Middle frontal gyrus (tissue), 1 donor: ENCODE measurements at regions not wholly inside any gene's neighbourhood (a gene's known extent, or its start where the extent isn't known, plus 50 kb on each side); places are given as distances from the start of the nearest gene placed in this dataset.

Experiments used
- DNase-seq: peaks from one replicate; pipeline ENCODE4 v3.0.0-alpha.2; 2015; ENCODE audit warnings: low spot score; ENCODE audit errors: extremely low spot score

DNA sequence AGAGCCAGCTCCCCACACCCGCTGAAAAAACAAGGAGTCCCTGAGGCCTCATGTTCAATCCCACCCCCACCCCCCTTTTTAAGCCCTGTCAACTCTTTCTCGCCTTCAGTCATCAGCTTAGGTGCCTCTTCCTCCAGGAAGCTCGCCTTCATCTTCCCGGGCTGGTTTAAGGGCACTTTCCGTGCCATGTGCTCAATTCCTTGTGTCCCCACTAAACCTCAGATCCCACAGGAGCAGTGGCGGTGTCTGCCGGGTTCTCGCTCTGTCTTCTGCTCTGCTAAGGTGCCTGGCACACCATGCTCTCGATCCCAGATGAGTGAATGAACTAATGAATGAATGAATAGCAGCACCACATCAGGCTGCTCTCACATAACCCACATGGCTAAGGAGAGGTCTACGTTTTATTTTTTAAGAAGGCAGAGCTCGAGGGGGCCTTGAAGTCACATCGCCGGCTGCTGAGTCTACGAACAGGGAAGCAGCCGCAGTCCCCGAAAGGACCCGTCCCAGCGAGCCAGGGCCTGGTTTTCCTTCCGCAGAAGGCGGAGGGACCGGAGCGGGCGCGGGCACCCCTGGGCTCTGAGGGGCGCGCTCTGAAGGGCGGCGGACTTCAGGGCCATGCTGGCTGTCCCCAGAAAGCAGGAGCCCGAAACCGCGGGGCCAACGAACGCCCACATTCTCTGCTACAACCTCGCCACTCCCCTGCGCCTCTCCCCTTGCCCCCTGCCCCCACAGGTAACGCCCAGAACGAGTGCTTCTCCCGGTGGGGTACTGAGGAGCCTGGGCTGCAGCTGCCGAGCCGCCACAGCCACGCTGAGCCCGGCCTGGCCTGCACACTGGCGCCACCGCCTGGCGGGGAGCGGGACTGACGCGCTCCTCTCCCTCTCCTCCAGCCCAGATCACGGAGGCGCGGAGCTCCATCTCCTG lies 73.4 kb upstream of the KCNMA1 start:
- DNase-seq = peak; percentile 19

DNA sequence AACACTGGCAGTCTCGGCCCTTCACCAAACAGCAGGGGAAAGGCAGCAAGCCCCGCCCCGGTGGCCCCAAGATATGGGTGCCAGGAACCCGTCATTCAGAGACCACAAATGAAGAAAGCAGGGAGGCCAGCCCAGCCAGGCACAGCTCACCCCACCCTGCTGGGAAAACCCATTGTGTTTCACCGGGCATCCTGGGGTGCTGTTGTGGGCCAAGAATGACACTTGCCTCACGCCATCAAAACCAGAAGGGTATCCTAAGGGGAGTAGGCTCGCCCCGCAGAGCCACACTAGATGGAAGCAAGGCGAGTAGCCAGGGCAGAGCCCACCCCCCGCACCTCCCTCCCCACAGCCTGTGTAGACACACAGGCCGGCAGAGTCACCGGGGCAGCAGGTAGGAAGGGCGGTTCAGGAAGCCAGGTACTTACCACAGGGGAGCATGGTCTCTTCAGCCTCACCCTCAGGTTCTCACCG lies 72.5 kb upstream of the KCNMA1 start:
- no peak for DNase-seq

DNA sequence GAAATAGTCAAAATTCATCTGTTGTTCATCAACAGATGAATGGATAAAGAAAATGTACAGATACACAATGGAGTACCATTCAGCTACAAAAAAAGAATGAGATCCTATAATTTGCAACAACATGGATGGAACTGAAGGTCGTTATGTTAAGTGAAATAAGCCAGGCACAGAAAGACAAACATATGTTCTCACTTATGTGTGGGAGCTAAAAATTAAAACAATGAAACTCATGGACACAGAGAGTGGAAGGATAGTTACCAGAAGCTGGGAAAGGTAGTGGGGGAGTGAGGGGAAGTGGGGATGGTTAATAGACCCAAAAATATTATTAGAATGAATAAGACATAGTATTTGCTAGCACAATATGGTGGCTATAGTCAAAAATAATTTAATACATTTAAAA lies 70.0 kb upstream of the KCNMA1 start:
- DNase-seq = no peak

DNA sequence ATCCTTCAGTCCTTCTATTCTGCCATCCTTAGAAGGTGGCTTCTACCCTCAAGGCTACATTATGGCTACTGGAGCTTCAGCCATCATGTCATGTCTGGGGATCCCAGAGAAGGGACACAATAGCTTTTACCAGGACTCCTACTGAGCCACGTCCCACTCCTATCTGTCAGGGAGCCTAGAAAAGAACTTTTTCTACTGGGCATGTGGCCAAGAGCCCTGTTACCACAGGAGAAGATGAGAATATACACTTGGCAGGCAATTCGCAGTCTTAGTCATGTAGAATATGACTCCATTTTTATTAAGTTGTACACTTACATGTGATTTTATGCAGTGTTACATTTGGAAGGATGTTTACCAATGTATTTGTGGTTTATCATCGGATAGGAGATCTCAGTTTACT lies 64.6 kb upstream of the KCNMA1 start:
- DNase-seq = peak; percentile 52

DNA sequence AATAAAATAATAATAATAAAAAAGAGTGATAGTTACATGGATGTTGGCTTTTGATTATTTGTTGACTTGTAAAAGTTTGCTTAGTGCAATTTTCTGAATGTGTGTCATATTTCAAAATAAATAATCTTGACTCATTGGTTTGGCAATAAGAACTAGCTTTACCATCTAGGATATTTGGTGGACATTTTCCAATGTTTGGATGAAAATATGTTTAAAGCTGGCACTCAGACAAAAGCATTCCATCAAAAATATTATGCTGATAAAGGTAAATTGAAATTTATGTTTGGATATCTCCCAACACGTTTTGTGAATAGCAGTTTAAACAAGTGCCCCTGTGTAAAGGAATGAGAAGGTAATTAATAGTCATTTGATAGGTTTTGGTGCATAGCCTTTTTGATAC lies 62.5 kb upstream of the KCNMA1 start:
- DNase-seq = no peak

DNA sequence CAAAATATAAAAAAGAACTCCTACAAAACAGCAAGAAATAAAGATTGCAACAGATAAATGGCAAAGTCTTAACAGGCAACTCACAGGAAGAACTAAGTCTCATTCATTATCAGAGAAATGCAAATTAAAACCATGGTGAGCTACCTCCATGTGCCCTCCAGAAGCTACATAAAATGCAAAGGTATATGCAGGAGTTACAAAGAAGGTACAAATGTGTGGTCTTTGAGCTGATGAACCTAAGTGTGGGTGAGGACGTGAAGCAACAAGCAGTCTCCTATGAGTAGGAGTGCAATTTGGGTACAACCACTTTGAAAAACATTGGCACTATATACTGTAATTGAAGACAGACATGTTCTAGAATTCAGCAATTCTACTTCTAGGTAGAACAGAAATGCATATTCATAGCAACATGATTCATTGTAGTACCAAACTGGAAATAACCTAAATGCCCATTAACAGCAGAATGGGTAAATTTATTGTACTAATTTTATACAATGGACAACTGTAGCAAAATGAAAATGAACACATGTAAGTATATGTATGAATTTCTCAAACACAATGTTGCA lies 61.6 kb upstream of the KCNMA1 start:
- DNase-seq = no peak

DNA sequence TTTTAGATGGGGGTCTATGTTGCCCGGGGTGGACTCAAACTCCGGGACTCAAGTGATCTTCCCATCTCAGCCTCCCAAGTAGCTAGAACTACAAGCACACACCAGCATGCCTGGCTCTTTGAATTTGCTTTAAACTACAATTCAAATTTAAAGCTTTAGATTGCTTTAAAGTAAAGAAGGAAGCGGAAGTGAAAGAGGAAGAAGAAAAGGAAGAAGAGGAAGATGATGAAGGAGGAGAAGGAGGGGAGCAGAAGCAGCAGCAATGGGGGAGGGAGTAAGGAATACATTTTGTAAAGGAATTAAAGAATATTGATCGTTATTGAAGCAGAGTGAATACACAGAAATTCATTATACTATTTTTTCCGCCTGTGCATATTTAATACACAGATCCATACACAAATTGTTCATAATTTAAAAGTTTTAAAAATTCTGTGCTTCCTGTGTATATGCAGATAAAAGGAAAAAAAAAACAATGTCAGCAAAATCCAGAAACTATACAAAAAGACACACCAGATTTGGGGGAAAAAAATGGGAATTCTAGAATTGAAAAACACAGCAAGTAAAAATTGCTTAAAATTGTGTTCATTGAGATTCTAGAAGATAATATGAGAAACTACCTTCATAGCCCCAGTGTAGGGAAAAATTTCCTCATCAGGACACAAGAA lies 60.8 kb upstream of the KCNMA1 start:
- no peak for DNase-seq

- no peak for DNase-seq
Measured at GRCh38 chr10:77696584-77696983, 59.0 kb upstream of the KCNMA1 start.

GRCh38 chr10:77695186-77695585 lies 57.6 kb upstream of the KCNMA1 start:
- no peak for DNase-seq

DNA sequence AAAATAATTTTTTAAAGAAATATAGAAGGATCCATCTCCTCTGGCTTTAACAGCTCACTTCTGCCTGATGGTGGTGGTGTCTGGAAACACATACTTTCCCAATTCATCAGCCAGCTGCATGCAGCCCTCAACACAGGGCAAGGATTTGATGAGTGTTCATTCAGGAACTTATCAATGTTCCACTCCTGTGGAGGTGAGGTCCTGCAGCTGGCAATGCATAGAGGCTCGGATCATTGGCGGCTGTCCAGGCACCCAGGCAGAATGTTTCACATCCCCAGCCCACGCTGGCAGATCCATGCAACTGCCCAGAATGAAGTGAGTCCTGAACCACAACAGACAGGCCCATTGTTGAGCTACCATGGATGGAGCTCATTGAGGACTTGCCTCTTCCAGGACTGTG lies 55.2 kb upstream of the KCNMA1 start:
- DNase-seq = no peak

GRCh38 chr10:77689339-77689738 lies 51.7 kb upstream of the KCNMA1 start:
- no peak for DNase-seq

GRCh38 chr10:77687621-77688020 lies 50.0 kb upstream of the KCNMA1 start:
- DNase-seq = no peak
